Neural cell (in vitro differentiated cells): ENCODE measurements at regions not wholly inside any gene's neighbourhood (a gene's known extent, or its start where the extent isn't known, plus 50 kb on each side); places are given as distances from the start of the nearest gene placed in this dataset.

Source experiments
- CTCF ChIP-seq: fragments of 450-650 bp; IDR thresholded peaks from 2 replicates; pipeline ENCODE4 v1.5.1; 2014; ENCODE audit warnings: antibody characterized with exemption, mild to moderate bottlenecking, moderate library complexity; ENCODE audit not compliant: poor library complexity, severe bottlenecking
- EP300 ChIP-seq: fragments of 450-650 bp; conservative IDR thresholded peaks from 2 replicates; pipeline ENCODE4 v1.6.1; 2014; ENCODE audit warnings: antibody characterized with exemption, mild to moderate bottlenecking, moderate library complexity; ENCODE audit not compliant: poor library complexity, severe bottlenecking

- TF ChIP-seq EP300 (no peak), CTCF (no peak)
Observed at GRCh38 chr7:52254396-52255010, 780.9 kb upstream of the POM121L12 start.
